Choroid plexus epithelial cell (primary cell): ENCODE measurements at regions not wholly inside any gene's neighbourhood (a gene's known extent, or its start where the extent isn't known, plus 50 kb on each side); places are given as distances from the start of the nearest gene placed in this dataset.

Source experiments
- DNase-seq: peaks from one replicate; pipeline ENCODE4 v3.0.0-alpha.2; 2010; ENCODE audit warnings: low read depth
- H3K4me3 ChIP-seq: 2 replicates; pipeline ENCODE4 v1.5.1; 2011; ENCODE audit warnings: low read depth, mild to moderate bottlenecking, control low read depth, low read length, moderate library complexity
- TF ChIP-seq, protein P1 (sequence below): conservative IDR thresholded peaks from 2 replicates; pipeline ENCODE4 v1.5.1; 2011; ENCODE audit warnings: low read depth, mild to moderate bottlenecking, control low read depth, inconsistent platforms, low read length, moderate library complexity

- no peak for DNase-seq
- TF ChIP-seq, protein P1, sequence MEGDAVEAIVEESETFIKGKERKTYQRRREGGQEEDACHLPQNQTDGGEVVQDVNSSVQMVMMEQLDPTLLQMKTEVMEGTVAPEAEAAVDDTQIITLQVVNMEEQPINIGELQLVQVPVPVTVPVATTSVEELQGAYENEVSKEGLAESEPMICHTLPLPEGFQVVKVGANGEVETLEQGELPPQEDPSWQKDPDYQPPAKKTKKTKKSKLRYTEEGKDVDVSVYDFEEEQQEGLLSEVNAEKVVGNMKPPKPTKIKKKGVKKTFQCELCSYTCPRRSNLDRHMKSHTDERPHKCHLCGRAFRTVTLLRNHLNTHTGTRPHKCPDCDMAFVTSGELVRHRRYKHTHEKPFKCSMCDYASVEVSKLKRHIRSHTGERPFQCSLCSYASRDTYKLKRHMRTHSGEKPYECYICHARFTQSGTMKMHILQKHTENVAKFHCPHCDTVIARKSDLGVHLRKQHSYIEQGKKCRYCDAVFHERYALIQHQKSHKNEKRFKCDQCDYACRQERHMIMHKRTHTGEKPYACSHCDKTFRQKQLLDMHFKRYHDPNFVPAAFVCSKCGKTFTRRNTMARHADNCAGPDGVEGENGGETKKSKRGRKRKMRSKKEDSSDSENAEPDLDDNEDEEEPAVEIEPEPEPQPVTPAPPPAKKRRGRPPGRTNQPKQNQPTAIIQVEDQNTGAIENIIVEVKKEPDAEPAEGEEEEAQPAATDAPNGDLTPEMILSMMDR: no peak
- no peak overlapping the region for H3K4me3 ChIP-seq
These were observed 177.1 kb upstream of the SEMA6A start for GRCh38 chr5:116751684-116752083.

- DNase-seq: no peak
- TF ChIP-seq, protein P1: no peak
- no peak overlapping the region for H3K4me3 ChIP-seq
These were observed 176.3 kb upstream of the SEMA6A start for GRCh38 chr5:116750631-116751580.

DNA sequence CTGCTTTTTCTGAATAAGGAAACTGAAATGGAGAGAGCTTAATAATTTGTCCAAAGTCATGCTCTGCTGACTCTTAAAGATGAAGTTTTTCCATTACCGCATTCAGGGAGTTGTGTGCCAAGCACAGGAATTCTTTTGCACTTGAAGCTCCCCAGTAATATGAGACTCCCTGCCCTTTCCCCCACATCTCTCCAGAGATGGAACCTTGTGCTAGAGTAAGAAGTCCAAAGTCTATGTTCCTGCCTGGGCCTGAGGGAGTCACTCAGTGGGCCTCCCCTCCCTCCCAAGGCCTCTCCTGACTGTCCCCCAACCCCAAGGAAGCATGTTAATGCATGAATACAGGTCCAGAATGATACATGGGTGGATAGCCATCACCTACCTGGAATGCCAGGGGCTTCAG lies 173.3 kb upstream of the SEMA6A start:
- DNase-seq: peak; percentile 39
- TF ChIP-seq, protein P1: no peak
- H3K4me3 ChIP-seq: no peak overlapping the region

DNA sequence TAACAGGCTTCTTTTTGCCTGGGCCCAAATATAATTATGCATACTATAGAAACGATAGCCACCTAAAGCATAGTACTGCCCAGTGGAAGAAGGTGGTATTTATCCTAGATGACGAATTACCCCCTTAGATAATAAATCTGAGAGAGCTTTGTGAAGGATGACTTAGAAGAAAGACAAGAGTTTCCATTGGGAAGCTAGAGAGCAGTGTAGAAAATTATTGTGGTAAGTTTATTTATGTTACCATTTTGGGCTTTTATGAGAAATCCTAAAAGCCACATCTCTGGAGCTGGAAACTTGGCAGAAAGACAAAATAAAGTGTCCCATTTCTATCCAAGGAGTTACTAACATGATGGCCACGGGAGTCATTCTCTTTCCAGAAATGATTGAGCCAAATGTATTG lies 172.0 kb upstream of the SEMA6A start:
- TF ChIP-seq, protein P1: no peak
- no peak overlapping the region for H3K4me3 ChIP-seq
- no peak for DNase-seq

DNA sequence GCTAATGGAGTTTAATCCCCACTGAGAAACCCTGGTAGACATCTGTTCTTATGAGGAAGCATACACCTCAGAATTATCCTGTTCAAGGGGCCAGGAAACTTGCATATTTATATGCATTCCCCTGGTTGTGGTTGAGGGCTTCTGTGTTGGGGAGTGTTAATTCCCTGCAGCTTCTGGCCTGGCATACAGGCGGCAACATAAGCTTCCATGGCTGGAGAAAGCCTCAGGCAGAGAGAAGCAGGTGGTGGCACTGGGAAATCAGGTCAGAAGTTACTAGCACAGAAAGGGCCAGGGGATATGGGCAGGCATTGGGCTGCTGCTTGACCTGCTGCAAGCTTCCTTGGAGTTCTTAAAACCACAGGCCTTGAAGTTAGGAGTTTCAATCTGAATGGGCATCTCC lies 166.1 kb upstream of the SEMA6A start:
- no peak for DNase-seq
- TF ChIP-seq, protein P1: no peak
- no peak overlapping the region for H3K4me3 ChIP-seq

- no peak overlapping the region for H3K4me3 ChIP-seq
- TF ChIP-seq, protein P1: no peak
- DNase-seq: no peak
These were observed 164.9 kb upstream of the SEMA6A start for GRCh38 chr5:116739571-116739970.

- DNase-seq: no peak
- no peak overlapping the region for H3K4me3 ChIP-seq
- TF ChIP-seq, protein P1: no peak
These were observed 164.1 kb upstream of the SEMA6A start for GRCh38 chr5:116738615-116739261.
